SK-N-SH treated with all-trans-retinoic acid at 6 μM for 48 hours (cell line): ENCODE measurements at regions not wholly inside any gene's neighbourhood (a gene's known extent, or its start where the extent isn't known, plus 50 kb on each side); places are given as distances from the start of the nearest gene placed in this dataset.
A peak's percentile ranks its signal among the peaks of the same experiment; 100 is the strongest.

ENCODE experiments used
- ATAC-seq: fragments of 200-7000 bp; cut with Tn5 transposase; 3 replicates; pipeline ENCODE4 v1.9.1; 2020; ENCODE audit warnings: mild to moderate bottlenecking, moderate library complexity
- ARNTL ChIP-seq: fragments of 450-650 bp; formaldehyde crosslinking; IDR thresholded peaks from 2 replicates; pipeline ENCODE4 v1.5.0; 2020; ENCODE audit warnings: low read depth, mild to moderate bottlenecking, moderate library complexity, borderline replicate concordance
- BACH2 ChIP-seq: fragments of 250-450 bp; sonication (Bioruptor Pico); IDR thresholded peaks from 2 replicates; pipeline ENCODE4 v1.9.0; 2021; ENCODE audit warnings: mild to moderate bottlenecking, borderline replicate concordance
- CSDC2 ChIP-seq: fragments of 250-450 bp; sonication (Bioruptor Pico); IDR thresholded peaks from 2 replicates; pipeline ENCODE4 v1.5.0; 2020; ENCODE audit warnings: mild to moderate bottlenecking, moderate library complexity
- ESRRG ChIP-seq: fragments of 250-450 bp; sonication (Bioruptor Pico); IDR thresholded peaks from 2 replicates; pipeline ENCODE4 v1.6.1; 2021; ENCODE audit warnings: mild to moderate bottlenecking
- GLIS3 ChIP-seq: fragments of 250-450 bp; sonication (Bioruptor Pico); IDR thresholded peaks from 2 replicates; pipeline ENCODE4 v1.5.0; 2020; ENCODE audit warnings: mild to moderate bottlenecking, moderate library complexity
- ISL1 ChIP-seq: fragments of 250-450 bp; sonication (Bioruptor Pico); IDR thresholded peaks from 2 replicates; pipeline ENCODE4 v2.1.2; 2022; ENCODE audit warnings: mild to moderate bottlenecking, moderate library complexity
- OSR1 ChIP-seq: fragments of 250-450 bp; sonication (Bioruptor Pico); IDR thresholded peaks from 2 replicates; pipeline ENCODE4 v1.8.0; 2022; ENCODE audit warnings: moderate library complexity, mild to moderate bottlenecking, inconsistent platforms
- PPARA ChIP-seq: fragments of 250-450 bp; sonication (Bioruptor Pico); IDR thresholded peaks from 2 replicates; pipeline ENCODE4 v1.5.0; 2020; ENCODE audit warnings: mild to moderate bottlenecking, borderline replicate concordance
- RARB ChIP-seq: fragments of 250-450 bp; sonication (Bioruptor Pico); IDR thresholded peaks from 2 replicates; pipeline ENCODE4 v1.8.0; 2021; ENCODE audit warnings: mild to moderate bottlenecking, moderate library complexity
- SNAI2 ChIP-seq: fragments of 250-450 bp; sonication (Bioruptor Pico); IDR thresholded peaks from 2 replicates; pipeline ENCODE4 v1.5.0; 2020; ENCODE audit warnings: mild to moderate bottlenecking, moderate library complexity
- TCF4 ChIP-seq: fragments of 250-450 bp; sonication (Bioruptor Pico); IDR thresholded peaks from 2 replicates; pipeline ENCODE4 v1.8.0; 2021; ENCODE audit warnings: mild to moderate bottlenecking, moderate library complexity, borderline replicate concordance
- TOX ChIP-seq: fragments of 250-450 bp; sonication (Bioruptor Pico); IDR thresholded peaks from 2 replicates; pipeline ENCODE4 v1.8.0; 2021; ENCODE audit warnings: mild to moderate bottlenecking, moderate library complexity, borderline replicate concordance
- ZC3H10 ChIP-seq: fragments of 250-450 bp; sonication (Bioruptor Pico); IDR thresholded peaks from 2 replicates; pipeline ENCODE4 v1.5.1; 2021; ENCODE audit warnings: mild to moderate bottlenecking, moderate library complexity
- ZFP3 ChIP-seq: fragments of 250-450 bp; sonication (Bioruptor Pico); IDR thresholded peaks from 2 replicates; pipeline ENCODE4 v1.5.0; 2020; ENCODE audit warnings: mild to moderate bottlenecking, moderate library complexity
- ZFP30 ChIP-seq: fragments of 450-650 bp; formaldehyde crosslinking; IDR thresholded peaks from 2 replicates; pipeline ENCODE4 v1.5.0; 2022; ENCODE audit warnings: mild to moderate bottlenecking, moderate library complexity
- ZNF565 ChIP-seq: fragments of 450-650 bp; formaldehyde crosslinking; conservative IDR thresholded peaks from 2 replicates; pipeline ENCODE4 v1.5.0; 2020; ENCODE audit warnings: low read depth, mild to moderate bottlenecking, moderate library complexity
- ZNF70 ChIP-seq: fragments of 450-650 bp; formaldehyde crosslinking; IDR thresholded peaks from 2 replicates; pipeline ENCODE4 v1.5.0; 2020; ENCODE audit warnings: mild to moderate bottlenecking, moderate library complexity
- ZNF8 ChIP-seq: fragments of 450-650 bp; formaldehyde crosslinking; IDR thresholded peaks from 2 replicates; pipeline ENCODE4 v1.5.0; 2020; ENCODE audit warnings: mild to moderate bottlenecking, moderate library complexity
- TF ChIP-seq, protein P1 (sequence below): fragments of 250-450 bp; sonication (Bioruptor Pico); IDR thresholded peaks from 2 replicates; pipeline ENCODE4 v1.8.0; 2020; ENCODE audit warnings: mild to moderate bottlenecking, moderate library complexity, borderline replicate concordance
- TF ChIP-seq, protein P2 (sequence below): fragments of 250-450 bp; sonication (Bioruptor Pico); IDR thresholded peaks from 2 replicates; pipeline ENCODE4 v1.5.1; 2020; ENCODE audit warnings: low read depth, mild to moderate bottlenecking, moderate library complexity
- TF ChIP-seq, protein P3 (sequence below): fragments of 250-450 bp; sonication (Bioruptor Pico); IDR thresholded peaks from 2 replicates; pipeline ENCODE4 v1.5.1; 2021; ENCODE audit warnings: mild to moderate bottlenecking, moderate library complexity
- TF ChIP-seq, protein P4 (sequence below): fragments of 250-450 bp; sonication (Bioruptor Pico); IDR thresholded peaks from 2 replicates; pipeline ENCODE4 v1.5.0; 2020; ENCODE audit warnings: mild to moderate bottlenecking, moderate library complexity

DNA sequence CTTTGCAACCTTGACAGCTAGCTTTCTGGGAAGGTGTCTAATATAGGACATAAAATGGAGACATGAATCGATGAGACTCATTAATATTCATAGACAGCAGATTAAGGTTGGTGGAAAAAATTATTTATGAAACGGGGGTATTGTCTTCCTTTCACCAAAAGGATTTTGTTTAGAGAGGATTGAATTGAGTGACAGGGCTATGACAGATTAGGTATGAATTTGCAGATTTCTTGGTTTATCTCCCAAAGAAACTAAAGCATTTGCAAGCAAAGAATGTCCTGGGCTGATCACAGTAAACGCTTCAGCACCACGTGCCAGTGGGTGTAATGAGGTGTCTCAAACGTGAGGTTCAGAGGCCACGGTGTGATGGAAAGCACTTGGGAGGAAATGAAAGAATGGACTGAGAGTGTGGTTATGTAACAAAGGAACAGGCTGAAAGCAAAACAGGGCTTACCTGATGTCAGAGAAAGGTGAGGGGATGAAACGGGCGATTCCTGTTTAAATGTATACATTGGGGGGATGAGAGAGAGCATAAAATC is 329.2 kb upstream of the NPVF start (continued):
- TF ChIP-seq SNAI2 (CRISPR knock-in tag) = no peak
- no peak for TF ChIP-seq ZFP30 (CRISPR knock-in tag)

DNA sequence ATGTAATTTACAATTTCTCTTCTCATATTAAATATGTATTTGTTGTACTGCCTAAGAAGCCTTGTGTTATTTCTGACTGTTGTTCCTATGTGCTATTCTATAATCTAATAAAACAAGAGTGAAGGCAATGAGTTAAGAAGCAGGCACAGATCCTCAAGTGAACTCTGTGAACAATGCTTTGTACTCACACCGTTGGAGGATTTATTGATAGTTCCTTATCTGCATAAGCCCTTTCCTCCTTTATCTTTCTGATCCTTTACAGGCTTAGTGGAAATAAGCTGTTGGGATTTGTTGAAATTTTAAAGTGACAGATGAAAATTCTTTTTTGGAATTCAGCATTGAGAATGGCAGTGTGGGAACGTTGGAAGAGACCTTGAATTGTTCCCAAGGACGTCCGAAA is 329.6 kb upstream of the NPVF start:
- TF ChIP-seq ISL1 (CRISPR knock-in tag) (no peak), TCF4 (CRISPR knock-in tag) (no peak), ZNF70 (no peak), RARB (CRISPR knock-in tag) (no peak), ZNF565 (no peak), SNAI2 (CRISPR knock-in tag) (no peak), OSR1 (CRISPR knock-in tag) (no peak), ZFP30 (CRISPR knock-in tag) (no peak)
- ATAC-seq = no peak

DNA sequence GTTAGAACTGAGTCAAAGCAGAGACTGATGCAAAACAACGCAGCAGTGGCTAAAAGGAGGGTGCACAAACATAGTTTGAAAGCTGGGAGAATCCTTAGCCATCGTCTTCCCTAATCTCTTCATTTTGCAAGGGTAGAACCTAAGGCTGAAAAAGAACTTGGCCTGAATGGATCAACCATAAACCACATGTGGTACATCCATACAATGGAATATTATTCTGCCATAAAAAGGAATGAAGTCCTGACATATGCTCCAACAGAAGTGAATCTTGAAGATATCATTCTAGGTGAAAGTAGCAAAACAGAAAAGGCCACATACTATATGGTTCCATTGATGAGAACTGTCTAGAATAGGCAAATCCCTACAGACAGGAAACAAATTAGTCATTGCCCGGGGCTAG is 330.3 kb upstream of the NPVF start:
- ATAC-seq = no peak
- TF ChIP-seq ZNF8 (peak; percentile 95), SNAI2 (CRISPR knock-in tag) (no peak)

DNA sequence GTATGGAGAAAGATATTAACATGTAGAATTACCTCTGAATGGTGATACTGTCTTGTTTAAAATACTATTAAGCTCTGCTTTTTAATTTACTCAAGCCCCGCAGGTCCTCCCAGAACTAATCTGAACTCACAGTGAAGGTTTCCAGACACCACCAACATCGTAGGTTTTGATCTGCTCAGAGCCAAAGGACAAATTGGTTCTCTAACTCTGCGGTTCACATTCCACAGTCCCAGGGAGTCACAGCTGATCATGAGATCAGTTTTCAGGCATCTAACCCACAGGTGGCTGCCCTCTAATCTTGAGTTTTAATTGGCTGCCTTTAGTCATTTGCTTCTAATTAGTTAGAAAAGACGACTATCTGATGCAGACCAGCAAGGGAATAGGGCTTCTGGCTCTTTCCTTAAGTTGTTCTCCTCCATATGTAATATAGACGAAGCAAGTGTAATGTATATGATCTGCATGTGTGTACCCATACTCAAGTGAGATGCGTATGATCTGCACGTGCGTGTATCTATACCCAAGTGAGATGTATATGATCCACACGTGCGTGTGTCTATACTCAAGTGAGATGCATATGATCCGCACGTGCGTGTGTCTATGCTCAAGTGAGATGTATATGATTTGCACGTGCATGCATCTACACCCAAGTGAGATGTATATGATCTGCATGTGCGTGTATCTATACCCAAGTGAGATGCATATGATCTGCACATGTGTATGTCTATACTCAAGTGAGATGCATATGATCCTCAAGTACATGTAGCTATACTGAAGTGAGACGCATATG is 331.5 kb upstream of the NPVF start:
- ATAC-seq = no peak

DNA sequence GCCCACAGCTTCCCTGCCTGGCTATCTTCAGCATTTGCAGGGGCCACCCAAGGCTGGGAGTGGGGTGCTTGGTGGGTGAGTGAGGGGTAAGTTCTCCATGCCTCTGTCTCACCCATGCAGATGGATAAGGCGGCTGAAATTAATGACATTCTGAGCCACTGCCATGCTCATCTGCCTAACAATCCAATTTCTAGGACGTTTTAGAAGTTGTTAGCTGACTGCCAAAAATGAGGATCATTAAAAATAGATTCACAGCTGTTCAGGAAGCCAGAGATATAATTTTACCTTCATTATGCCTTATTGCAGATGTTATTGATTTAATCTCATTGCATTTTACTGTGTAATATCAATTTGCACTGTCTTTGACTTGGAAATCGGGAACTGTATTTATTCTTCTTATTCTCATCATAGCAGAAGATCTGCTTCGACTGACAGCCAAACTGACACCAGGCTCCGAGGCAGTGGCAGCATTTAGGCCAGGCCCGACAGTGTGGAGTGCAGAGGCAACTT is 334.4 kb upstream of the NPVF start:
- ATAC-seq = no peak
- no peak for TF ChIP-seq ESRRG (CRISPR knock-in tag)
- TF ChIP-seq ZNF8 = no peak
- no peak for TF ChIP-seq OSR1 (CRISPR knock-in tag)
- TF ChIP-seq, protein P1, sequence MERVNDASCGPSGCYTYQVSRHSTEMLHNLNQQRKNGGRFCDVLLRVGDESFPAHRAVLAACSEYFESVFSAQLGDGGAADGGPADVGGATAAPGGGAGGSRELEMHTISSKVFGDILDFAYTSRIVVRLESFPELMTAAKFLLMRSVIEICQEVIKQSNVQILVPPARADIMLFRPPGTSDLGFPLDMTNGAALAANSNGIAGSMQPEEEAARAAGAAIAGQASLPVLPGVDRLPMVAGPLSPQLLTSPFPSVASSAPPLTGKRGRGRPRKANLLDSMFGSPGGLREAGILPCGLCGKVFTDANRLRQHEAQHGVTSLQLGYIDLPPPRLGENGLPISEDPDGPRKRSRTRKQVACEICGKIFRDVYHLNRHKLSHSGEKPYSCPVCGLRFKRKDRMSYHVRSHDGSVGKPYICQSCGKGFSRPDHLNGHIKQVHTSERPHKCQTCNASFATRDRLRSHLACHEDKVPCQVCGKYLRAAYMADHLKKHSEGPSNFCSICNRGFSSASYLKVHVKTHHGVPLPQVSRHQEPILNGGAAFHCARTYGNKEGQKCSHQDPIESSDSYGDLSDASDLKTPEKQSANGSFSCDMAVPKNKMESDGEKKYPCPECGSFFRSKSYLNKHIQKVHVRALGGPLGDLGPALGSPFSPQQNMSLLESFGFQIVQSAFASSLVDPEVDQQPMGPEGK (CRISPR knock-in tag) = no peak
- no peak for TF ChIP-seq ZFP3 (CRISPR knock-in tag)
- TF ChIP-seq ZFP30 (CRISPR knock-in tag) = no peak
- TF ChIP-seq, protein P2, sequence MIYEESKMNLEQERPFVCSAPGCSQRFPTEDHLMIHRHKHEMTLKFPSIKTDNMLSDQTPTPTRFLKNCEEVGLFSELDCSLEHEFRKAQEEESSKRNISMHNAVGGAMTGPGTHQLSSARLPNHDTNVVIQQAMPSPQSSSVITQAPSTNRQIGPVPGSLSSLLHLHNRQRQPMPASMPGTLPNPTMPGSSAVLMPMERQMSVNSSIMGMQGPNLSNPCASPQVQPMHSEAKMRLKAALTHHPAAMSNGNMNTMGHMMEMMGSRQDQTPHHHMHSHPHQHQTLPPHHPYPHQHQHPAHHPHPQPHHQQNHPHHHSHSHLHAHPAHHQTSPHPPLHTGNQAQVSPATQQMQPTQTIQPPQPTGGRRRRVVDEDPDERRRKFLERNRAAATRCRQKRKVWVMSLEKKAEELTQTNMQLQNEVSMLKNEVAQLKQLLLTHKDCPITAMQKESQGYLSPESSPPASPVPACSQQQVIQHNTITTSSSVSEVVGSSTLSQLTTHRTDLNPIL (CRISPR knock-in tag) = no peak

More for the DNA sequence above, 331.5 kb upstream of the NPVF start:
- TF ChIP-seq ZC3H10 (CRISPR knock-in tag) (no peak), ZNF8 (no peak), PPARA (CRISPR knock-in tag) (no peak), TOX (CRISPR knock-in tag) (no peak), ISL1 (CRISPR knock-in tag) (no peak), CSDC2 (CRISPR knock-in tag) (no peak), ZNF565 (no peak), RARB (CRISPR knock-in tag) (no peak), OSR1 (CRISPR knock-in tag) (no peak), ARNTL (no peak), GLIS3 (CRISPR knock-in tag) (no peak), SNAI2 (CRISPR knock-in tag) (no peak), ZNF70 (no peak), BACH2 (CRISPR knock-in tag) (no peak), ESRRG (CRISPR knock-in tag) (no peak), ZFP3 (CRISPR knock-in tag) (no peak), ZFP30 (CRISPR knock-in tag) (no peak)
- TF ChIP-seq, protein P3, sequence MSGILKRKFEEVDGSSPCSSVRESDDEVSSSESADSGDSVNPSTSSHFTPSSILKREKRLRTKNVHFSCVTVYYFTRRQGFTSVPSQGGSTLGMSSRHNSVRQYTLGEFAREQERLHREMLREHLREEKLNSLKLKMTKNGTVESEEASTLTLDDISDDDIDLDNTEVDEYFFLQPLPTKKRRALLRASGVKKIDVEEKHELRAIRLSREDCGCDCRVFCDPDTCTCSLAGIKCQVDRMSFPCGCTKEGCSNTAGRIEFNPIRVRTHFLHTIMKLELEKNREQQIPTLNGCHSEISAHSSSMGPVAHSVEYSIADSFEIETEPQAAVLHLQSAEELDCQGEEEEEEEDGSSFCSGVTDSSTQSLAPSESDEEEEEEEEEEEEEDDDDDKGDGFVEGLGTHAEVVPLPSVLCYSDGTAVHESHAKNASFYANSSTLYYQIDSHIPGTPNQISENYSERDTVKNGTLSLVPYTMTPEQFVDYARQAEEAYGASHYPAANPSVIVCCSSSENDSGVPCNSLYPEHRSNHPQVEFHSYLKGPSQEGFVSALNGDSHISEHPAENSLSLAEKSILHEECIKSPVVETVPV (CRISPR knock-in tag) = no peak
- TF ChIP-seq, protein P4, sequence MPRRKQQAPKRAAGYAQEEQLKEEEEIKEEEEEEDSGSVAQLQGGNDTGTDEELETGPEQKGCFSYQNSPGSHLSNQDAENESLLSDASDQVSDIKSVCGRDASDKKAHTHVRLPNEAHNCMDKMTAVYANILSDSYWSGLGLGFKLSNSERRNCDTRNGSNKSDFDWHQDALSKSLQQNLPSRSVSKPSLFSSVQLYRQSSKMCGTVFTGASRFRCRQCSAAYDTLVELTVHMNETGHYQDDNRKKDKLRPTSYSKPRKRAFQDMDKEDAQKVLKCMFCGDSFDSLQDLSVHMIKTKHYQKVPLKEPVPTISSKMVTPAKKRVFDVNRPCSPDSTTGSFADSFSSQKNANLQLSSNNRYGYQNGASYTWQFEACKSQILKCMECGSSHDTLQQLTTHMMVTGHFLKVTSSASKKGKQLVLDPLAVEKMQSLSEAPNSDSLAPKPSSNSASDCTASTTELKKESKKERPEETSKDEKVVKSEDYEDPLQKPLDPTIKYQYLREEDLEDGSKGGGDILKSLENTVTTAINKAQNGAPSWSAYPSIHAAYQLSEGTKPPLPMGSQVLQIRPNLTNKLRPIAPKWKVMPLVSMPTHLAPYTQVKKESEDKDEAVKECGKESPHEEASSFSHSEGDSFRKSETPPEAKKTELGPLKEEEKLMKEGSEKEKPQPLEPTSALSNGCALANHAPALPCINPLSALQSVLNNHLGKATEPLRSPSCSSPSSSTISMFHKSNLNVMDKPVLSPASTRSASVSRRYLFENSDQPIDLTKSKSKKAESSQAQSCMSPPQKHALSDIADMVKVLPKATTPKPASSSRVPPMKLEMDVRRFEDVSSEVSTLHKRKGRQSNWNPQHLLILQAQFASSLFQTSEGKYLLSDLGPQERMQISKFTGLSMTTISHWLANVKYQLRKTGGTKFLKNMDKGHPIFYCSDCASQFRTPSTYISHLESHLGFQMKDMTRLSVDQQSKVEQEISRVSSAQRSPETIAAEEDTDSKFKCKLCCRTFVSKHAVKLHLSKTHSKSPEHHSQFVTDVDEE = no peak
